ENCODE measurements at regions not wholly inside any gene's neighbourhood (a gene's known extent, or its start where the extent isn't known, plus 50 kb on each side); places are given as distances from the start of the nearest gene placed in this dataset.
"Not testable (repeated sequence)": the region's sequence is repeated elsewhere in the genome, so short reads cannot be mapped to it uniquely, and the experiment has no call there.

DNA sequence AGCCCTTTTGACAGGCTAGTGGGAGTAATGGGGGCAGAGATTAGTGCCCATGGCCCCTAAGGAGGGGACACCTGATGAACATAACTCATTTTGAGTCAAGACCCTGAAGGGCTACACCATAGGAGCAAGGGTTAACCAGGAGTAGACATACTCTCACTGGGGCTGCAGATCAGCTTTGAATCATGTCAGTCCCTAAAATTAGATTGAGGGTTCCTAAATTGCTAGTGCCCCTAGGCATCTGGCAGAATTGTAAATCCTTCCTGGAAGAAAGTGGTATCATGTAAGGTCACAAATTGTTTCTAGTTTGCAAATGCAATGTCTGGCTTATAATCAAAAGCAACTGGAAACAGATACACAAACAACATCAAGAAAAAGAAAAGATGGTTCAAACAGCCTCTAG is 52.1 kb upstream of the LRRC37A2 start:
- H3K9me3 Mint-ChIP-seq; H3K4me3 ChIP-seq (replicated peaks in 1 of 3; ENCODE audit: low read depth in 2 of 3, low read length in 3 of 3): not testable (repeated sequence)

DNA sequence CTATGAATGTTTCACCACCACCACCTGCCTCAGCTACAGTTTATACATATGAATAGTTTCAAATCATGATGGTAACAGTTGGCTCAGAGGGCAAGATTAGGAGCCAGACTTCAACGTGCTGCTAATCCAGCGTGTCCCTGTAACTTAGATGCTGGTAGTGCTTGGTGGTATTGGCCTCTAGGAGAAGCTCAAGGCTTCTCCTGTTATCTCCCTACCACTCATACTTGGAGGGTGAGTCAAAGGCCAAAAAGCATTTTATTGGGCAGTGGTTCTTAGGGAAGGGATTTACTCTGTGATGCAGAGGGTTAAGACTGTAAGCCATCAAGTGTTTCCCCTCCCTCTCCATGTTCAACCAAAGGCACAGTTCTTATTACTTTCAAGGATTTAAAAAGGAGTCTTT is 57.2 kb upstream of the LRRC37A2 start:
- not testable (repeated sequence) for H3K9me3 Mint-ChIP-seq

More for the DNA sequence above, 52.1 kb upstream of the LRRC37A2 start:
- H3K27ac ChIP-seq (ENCODE audit: low read depth in 1 of 2, low read length in 2 of 2); H2AFZ ChIP-seq (ENCODE audit: insufficient read depth, low read depth, low read length, poor library complexity, severe bottlenecking); H3K27ac Mint-ChIP-seq; DNase-seq; H3K4me1 ChIP-seq (ENCODE audit: control insufficient read depth in 1 of 2, insufficient read depth in 2 of 2, low read length in 2 of 2); H3K27me3 Mint-ChIP-seq (ENCODE audit: low read depth in 3 of 3); H4K20me1 ChIP-seq (ENCODE audit: insufficient read depth, low read length); H3K27me3 ChIP-seq (ENCODE audit: control insufficient read depth in 2 of 2, insufficient read depth in 2 of 2, low read length in 2 of 2); H3K4me1 Mint-ChIP-seq; H3K4me2 ChIP-seq (replicated peaks; ENCODE audit: extremely low read depth, low read length, poor library complexity, severe bottlenecking); H3K9me3 ChIP-seq (replicated peaks in 1 of 2; ENCODE audit: control insufficient read depth in 1 of 2, insufficient read depth in 1 of 2, low read length in 2 of 2); H3K9ac ChIP-seq (ENCODE audit: insufficient read depth, low read length, poor library complexity, severe bottlenecking); H3K36me3 ChIP-seq (replicated peaks in 1 of 2; ENCODE audit: control insufficient read depth in 1 of 2, insufficient read depth in 2 of 2, low read length in 2 of 2); H3K4me3 Mint-ChIP-seq; H3K79me2 ChIP-seq (ENCODE audit: insufficient read depth, low read length); H3K36me3 Mint-ChIP-seq; intact Hi-C loops (cut with micrococcal nuclease): not testable (repeated sequence)

DNA sequence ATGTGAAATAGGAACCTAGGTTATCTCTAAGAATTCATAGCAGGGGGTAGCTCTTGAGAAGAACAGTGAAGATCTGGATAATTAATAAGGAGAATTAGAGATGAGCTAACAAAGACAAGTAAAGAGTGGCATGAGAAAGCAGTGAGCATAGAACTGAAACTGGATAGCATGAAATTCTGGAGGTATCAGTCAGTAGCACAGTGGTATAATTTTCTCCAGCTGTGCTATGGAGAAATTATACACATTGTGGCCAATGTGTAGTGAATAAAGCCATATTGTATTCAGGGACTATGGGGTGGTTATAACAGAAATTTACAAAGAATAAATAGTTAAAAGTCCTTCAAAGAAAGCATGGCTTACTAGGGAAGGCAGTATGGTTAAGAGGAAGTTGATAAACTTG is 57.7 kb upstream of the LRRC37A2 start:
- not testable (repeated sequence) for H3K9me3 ChIP-seq (replicated peaks in 1 of 2; ENCODE audit: control insufficient read depth in 1 of 2, insufficient read depth in 1 of 2, low read length in 2 of 2); H3K4me3 Mint-ChIP-seq

More for the DNA sequence above, 57.2 kb upstream of the LRRC37A2 start:
- H3K27me3 ChIP-seq (ENCODE audit: control insufficient read depth in 2 of 2, insufficient read depth in 2 of 2, low read length in 2 of 2); DNase-seq; H3K4me1 ChIP-seq (ENCODE audit: control insufficient read depth in 1 of 2, insufficient read depth in 2 of 2, low read length in 2 of 2); H3K9me3 ChIP-seq (replicated peaks in 1 of 2; ENCODE audit: control insufficient read depth in 1 of 2, insufficient read depth in 1 of 2, low read length in 2 of 2); H2AFZ ChIP-seq (ENCODE audit: insufficient read depth, low read depth, low read length, poor library complexity, severe bottlenecking); H3K36me3 Mint-ChIP-seq; H3K36me3 ChIP-seq (replicated peaks in 1 of 2; ENCODE audit: control insufficient read depth in 1 of 2, insufficient read depth in 2 of 2, low read length in 2 of 2); H4K20me1 ChIP-seq (ENCODE audit: insufficient read depth, low read length); H3K4me2 ChIP-seq (replicated peaks; ENCODE audit: extremely low read depth, low read length, poor library complexity, severe bottlenecking); H3K4me3 ChIP-seq (replicated peaks in 1 of 3; ENCODE audit: low read depth in 2 of 3, low read length in 3 of 3); H3K4me1 Mint-ChIP-seq; H3K27me3 Mint-ChIP-seq (ENCODE audit: low read depth in 3 of 3); H3K27ac Mint-ChIP-seq; H3K27ac ChIP-seq (ENCODE audit: low read depth in 1 of 2, low read length in 2 of 2); H3K4me3 Mint-ChIP-seq; H3K9ac ChIP-seq (ENCODE audit: insufficient read depth, low read length, poor library complexity, severe bottlenecking); H3K79me2 ChIP-seq (ENCODE audit: insufficient read depth, low read length); intact Hi-C loops (cut with micrococcal nuclease): not testable (repeated sequence)
- WGBS (ENCODE audit: insufficient coverage): no CpG with 5 or more reads among the region's 2 CpGs

DNA sequence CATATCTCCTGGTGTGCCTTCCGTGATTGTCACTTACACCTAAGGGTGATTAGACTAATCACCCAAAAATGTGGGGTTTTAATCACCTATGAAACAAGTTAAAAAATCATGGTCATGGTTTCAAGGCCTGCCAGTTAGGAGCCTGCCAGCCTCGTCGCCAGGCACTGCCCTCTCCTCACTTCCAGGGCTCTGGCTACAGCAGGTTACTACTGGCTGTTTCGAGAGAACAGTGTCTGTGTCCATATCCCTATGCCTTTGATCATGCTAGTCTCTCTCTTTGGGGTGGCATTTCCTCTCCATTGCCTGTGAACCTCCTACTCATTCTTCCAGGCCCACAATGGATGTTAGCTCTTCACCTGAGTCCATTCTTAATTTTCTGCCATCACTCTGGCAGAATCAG is 59.2 kb upstream of the LRRC37A2 start:
- H3K4me1 ChIP-seq (ENCODE audit: control insufficient read depth in 1 of 2, insufficient read depth in 2 of 2, low read length in 2 of 2); H3K9me3 Mint-ChIP-seq; H3K27ac Mint-ChIP-seq; H3K27me3 ChIP-seq (ENCODE audit: control insufficient read depth in 2 of 2, insufficient read depth in 2 of 2, low read length in 2 of 2); H3K4me1 Mint-ChIP-seq; H3K4me2 ChIP-seq (replicated peaks; ENCODE audit: extremely low read depth, low read length, poor library complexity, severe bottlenecking); DNase-seq; H2AFZ ChIP-seq (ENCODE audit: insufficient read depth, low read depth, low read length, poor library complexity, severe bottlenecking); H3K27ac ChIP-seq (ENCODE audit: low read depth in 1 of 2, low read length in 2 of 2); H4K20me1 ChIP-seq (ENCODE audit: insufficient read depth, low read length); H3K4me3 ChIP-seq (replicated peaks in 1 of 3; ENCODE audit: low read depth in 2 of 3, low read length in 3 of 3); H3K4me3 Mint-ChIP-seq; intact Hi-C loops (cut with micrococcal nuclease); H3K36me3 ChIP-seq (replicated peaks in 1 of 2; ENCODE audit: control insufficient read depth in 1 of 2, insufficient read depth in 2 of 2, low read length in 2 of 2); H3K79me2 ChIP-seq (ENCODE audit: insufficient read depth, low read length); H3K36me3 Mint-ChIP-seq; H3K9ac ChIP-seq (ENCODE audit: insufficient read depth, low read length, poor library complexity, severe bottlenecking); H3K9me3 ChIP-seq (replicated peaks in 1 of 2; ENCODE audit: control insufficient read depth in 1 of 2, insufficient read depth in 1 of 2, low read length in 2 of 2); H3K27me3 Mint-ChIP-seq (ENCODE audit: low read depth in 3 of 3): not testable (repeated sequence)
- no CpG with 5 or more reads among the region's 4 CpGs for WGBS (ENCODE audit: insufficient coverage)

More for the DNA sequence above, 57.7 kb upstream of the LRRC37A2 start:
- H3K27me3 Mint-ChIP-seq (ENCODE audit: low read depth in 3 of 3); H3K27ac Mint-ChIP-seq; intact Hi-C loops (cut with micrococcal nuclease); H3K4me1 ChIP-seq (ENCODE audit: control insufficient read depth in 1 of 2, insufficient read depth in 2 of 2, low read length in 2 of 2); H3K27me3 ChIP-seq (ENCODE audit: control insufficient read depth in 2 of 2, insufficient read depth in 2 of 2, low read length in 2 of 2); H4K20me1 ChIP-seq (ENCODE audit: insufficient read depth, low read length); H3K9ac ChIP-seq (ENCODE audit: insufficient read depth, low read length, poor library complexity, severe bottlenecking); H3K4me1 Mint-ChIP-seq; H3K36me3 ChIP-seq (replicated peaks in 1 of 2; ENCODE audit: control insufficient read depth in 1 of 2, insufficient read depth in 2 of 2, low read length in 2 of 2); H3K36me3 Mint-ChIP-seq; H3K9me3 Mint-ChIP-seq; DNase-seq; H3K4me3 ChIP-seq (replicated peaks in 1 of 3; ENCODE audit: low read depth in 2 of 3, low read length in 3 of 3); H3K79me2 ChIP-seq (ENCODE audit: insufficient read depth, low read length); H3K27ac ChIP-seq (ENCODE audit: low read depth in 1 of 2, low read length in 2 of 2); H2AFZ ChIP-seq (ENCODE audit: insufficient read depth, low read depth, low read length, poor library complexity, severe bottlenecking); H3K4me2 ChIP-seq (replicated peaks; ENCODE audit: extremely low read depth, low read length, poor library complexity, severe bottlenecking): not testable (repeated sequence)

DNA sequence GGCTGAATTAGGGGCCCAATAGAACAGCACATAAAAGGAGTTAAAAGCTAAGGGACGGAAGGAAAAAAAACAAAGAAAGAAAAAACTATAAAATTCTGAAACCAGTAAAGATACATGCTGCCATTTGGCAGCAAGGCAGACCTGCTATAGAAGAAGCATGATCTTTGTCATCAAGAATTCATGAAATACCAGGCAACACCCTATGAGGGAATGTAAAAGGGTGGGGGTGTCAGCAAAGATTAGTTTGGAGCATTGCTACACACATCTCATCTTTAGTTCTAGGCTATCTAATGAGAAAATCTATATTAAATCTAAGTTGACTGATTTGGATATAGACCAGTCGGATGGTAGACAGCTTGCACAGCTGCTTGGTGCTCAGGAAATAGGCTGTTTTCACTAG is 66.4 kb upstream of the LRRC37A2 start:
- H3K9me3 Mint-ChIP-seq; H3K4me1 ChIP-seq (ENCODE audit: control insufficient read depth in 1 of 2, insufficient read depth in 2 of 2, low read length in 2 of 2); H3K27me3 Mint-ChIP-seq (ENCODE audit: low read depth in 3 of 3); DNase-seq; H2AFZ ChIP-seq (ENCODE audit: insufficient read depth, low read depth, low read length, poor library complexity, severe bottlenecking); H3K4me3 ChIP-seq (replicated peaks in 1 of 3; ENCODE audit: low read depth in 2 of 3, low read length in 3 of 3); H3K9me3 ChIP-seq (replicated peaks in 1 of 2; ENCODE audit: control insufficient read depth in 1 of 2, insufficient read depth in 1 of 2, low read length in 2 of 2); H3K4me3 Mint-ChIP-seq; H3K27me3 ChIP-seq (ENCODE audit: control insufficient read depth in 2 of 2, insufficient read depth in 2 of 2, low read length in 2 of 2); H4K20me1 ChIP-seq (ENCODE audit: insufficient read depth, low read length); H3K27ac ChIP-seq (ENCODE audit: low read depth in 1 of 2, low read length in 2 of 2); intact Hi-C loops (cut with micrococcal nuclease); H3K9ac ChIP-seq (ENCODE audit: insufficient read depth, low read length, poor library complexity, severe bottlenecking); H3K36me3 ChIP-seq (replicated peaks in 1 of 2; ENCODE audit: control insufficient read depth in 1 of 2, insufficient read depth in 2 of 2, low read length in 2 of 2); H3K4me1 Mint-ChIP-seq; H3K79me2 ChIP-seq (ENCODE audit: insufficient read depth, low read length); H3K36me3 Mint-ChIP-seq; H3K4me2 ChIP-seq (replicated peaks; ENCODE audit: extremely low read depth, low read length, poor library complexity, severe bottlenecking); H3K27ac Mint-ChIP-seq: not testable (repeated sequence)
- WGBS (ENCODE audit: insufficient coverage): no CpG with 5 or more reads among the region's 2 CpGs
